Endothelial cell of umbilical vein (primary cell): ENCODE measurements at regions not wholly inside any gene's neighbourhood (a gene's known extent, or its start where the extent isn't known, plus 50 kb on each side); places are given as distances from the start of the nearest gene placed in this dataset.

Experiments used
- BruUV-seq: library from RNA; stranded (reverse); fragments of 400-500 nt; replicated peaks from 2 replicates; lab custom pipeline; 2021; lab: Mats Ljungman, UMichigan
- CTCF ChIA-PET: fragments of 300-600, 350-600 bp; sonication (Branson Sonifier 250); formaldehyde crosslinking; loops from one replicate; lab custom pipeline; 2021; ENCODE audit warnings: antibody characterized with exemption, inconsistent platforms; lab: Charles Lee
- POLR2A ChIA-PET: fragments of 300-600, 350-600 bp; sonication (Branson Sonifier 250); formaldehyde crosslinking; loops from one replicate; lab custom pipeline; 2021; ENCODE audit warnings: antibody characterized with exemption, inconsistent platforms; lab: Charles Lee
- DNase-seq: peaks from one replicate; pipeline ENCODE4 v3.0.0-alpha.2; 2011; ENCODE audit warnings: low read depth, low spot score
- FAIRE-seq: peaks from 2 replicates; lab custom pipeline; 2011; peaks lifted over from hg19 to GRCh38; lab: Jason Lieb, UNC
- H2AFZ ChIP-seq: 2 replicates; pipeline ENCODE4 v1.6.0; 2012; ENCODE audit warnings: low read depth, low read length, control low read depth, inconsistent platforms
- H3K27ac ChIP-seq: 2 replicates; pipeline ENCODE4 v1.5.1; 2011; ENCODE audit warnings: low read depth, mild to moderate bottlenecking, control low read depth, low read length, moderate library complexity; ENCODE audit not compliant: insufficient read depth
- H3K27me3 ChIP-seq, 2 experiments: 2 replicates each; pipeline versions ENCODE4 v1.6.0 to v1.6.1; 2011; ENCODE audit warnings: low read length in 2 of 2, mixed read lengths in 1 of 2; ENCODE audit not compliant: control insufficient read depth in 2 of 2, insufficient read depth in 2 of 2
- H3K36me3 ChIP-seq, 2 experiments: 2 replicates in 1 of 2; 3 replicates in 1 of 2; pipeline ENCODE4 v1.5.1; 2011; ENCODE audit warnings: low read length in 2 of 2, mild to moderate bottlenecking in 1 of 2, moderate library complexity in 1 of 2; ENCODE audit not compliant: control insufficient read depth in 2 of 2, insufficient read depth in 2 of 2; ENCODE audit errors: extremely low read depth in 1 of 2
- H3K4me1 ChIP-seq: 3 replicates; pipeline ENCODE4 v1.5.1; 2011; ENCODE audit warnings: mild to moderate bottlenecking, low read length; ENCODE audit not compliant: control insufficient read depth, insufficient read depth; ENCODE audit errors: extremely low read depth
- H3K4me2 ChIP-seq: 2 replicates; pipeline ENCODE4 v1.6.1; 2011; ENCODE audit warnings: low read length, control low read depth, mixed read lengths; ENCODE audit not compliant: insufficient read depth
- H3K4me3 ChIP-seq, 3 experiments: fragments of 200-600 bp in 1 of 3; sonication (generic), shearing (Covaris generic) in 1 of 3; replicated peaks in 1 of 3; 2 replicates each; pipeline ENCODE4 v1.5.1; 2011 to 2016; ENCODE audit warnings: control low read depth in 3 of 3, low read length in 3 of 3, mild to moderate bottlenecking in 2 of 3, inconsistent platforms in 1 of 3, low read depth in 1 of 3, moderate library complexity in 1 of 3; ENCODE audit not compliant: insufficient read depth in 1 of 3
- H3K79me2 ChIP-seq: 2 replicates; pipeline ENCODE4 v1.6.0; 2012; ENCODE audit warnings: low read length, inconsistent platforms; ENCODE audit not compliant: control insufficient read depth, insufficient read depth
- H3K9ac ChIP-seq: replicated peaks from 2 replicates; pipeline ENCODE3; 2011; ENCODE audit warnings: low read length, control low read depth; ENCODE audit not compliant: insufficient read depth; ENCODE audit errors: extremely low read depth
- H3K9me1 ChIP-seq: replicated peaks from 3 replicates; pipeline ENCODE4 v1.6.0; 2011; ENCODE audit warnings: mild to moderate bottlenecking, low read length; ENCODE audit not compliant: control insufficient read depth, insufficient read depth; ENCODE audit errors: extremely low read depth
- H3K9me3 ChIP-seq: replicated peaks from 2 replicates; pipeline ENCODE4 v1.5.1; 2012; ENCODE audit warnings: low read length, inconsistent platforms; ENCODE audit not compliant: control insufficient read depth, insufficient read depth
- H4K20me1 ChIP-seq: replicated peaks from 2 replicates; pipeline ENCODE3; 2011; ENCODE audit warnings: mild to moderate bottlenecking, low read length; ENCODE audit not compliant: control insufficient read depth, insufficient read depth; ENCODE audit errors: extremely low read depth
- EZH2 ChIP-seq: IDR thresholded peaks from 2 replicates; pipeline ENCODE4 v1.6.1; 2012; ENCODE audit warnings: borderline replicate concordance, low read depth, mild to moderate bottlenecking, moderate library complexity, low read length, inconsistent platforms; ENCODE audit not compliant: severe bottlenecking
- JUN ChIP-seq: IDR thresholded peaks from 2 replicates; pipeline ENCODE4 v1.6.1; 2011; ENCODE audit warnings: borderline replicate concordance, low read depth; ENCODE audit not compliant: insufficient read length, insufficient read depth
- MYC ChIP-seq: IDR thresholded peaks from one replicate; pipeline ENCODE4 v1.6.1; 2011; ENCODE audit warnings: mild to moderate bottlenecking, low read depth, low read length
- POLR2A ChIP-seq: IDR thresholded peaks from 2 replicates; pipeline ENCODE4 v1.6.1; 2012; ENCODE audit warnings: low read depth, mild to moderate bottlenecking, control low read depth, low read length
- POLR2AphosphoS5 ChIP-seq: IDR thresholded peaks from 2 replicates; pipeline ENCODE4 v1.6.1; 2012; ENCODE audit warnings: low read depth, mild to moderate bottlenecking, control low read depth, low read length, moderate library complexity; ENCODE audit not compliant: insufficient read depth
- dilution Hi-C: fragments of 300-500 bp; cut with MboI; formaldehyde crosslinking; loops from one replicate; pipeline ENCODE4 v1.15.0; 2019; ENCODE audit warnings: low sequenced_read_pairs; ENCODE audit not compliant: extremely low pct_ligation_motif_present
- intact Hi-C: fragments of 100-400 bp; cut with micrococcal nuclease; formaldehyde crosslinking; loops from one replicate; pipeline ENCODE4 v1.10.0; 2022

DNA sequence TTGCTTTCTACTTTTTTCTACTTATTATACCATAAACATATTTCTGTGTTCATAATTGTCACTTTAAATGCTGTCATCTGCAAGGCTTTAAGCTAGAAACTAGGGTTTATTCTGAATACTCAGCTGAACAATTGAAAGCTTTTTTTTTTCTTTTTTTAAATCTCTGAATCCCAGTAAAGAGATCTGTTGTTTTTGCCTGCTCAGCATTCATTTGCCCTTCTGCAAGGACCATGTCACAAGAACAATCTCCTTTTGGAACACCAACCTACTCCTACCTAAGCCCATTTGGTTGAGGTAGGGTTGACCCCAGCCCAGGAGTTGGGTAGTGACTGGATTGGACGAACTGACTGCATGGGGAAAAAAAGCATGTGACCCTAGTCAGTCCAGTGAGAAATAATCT lies 92.6 kb downstream of the MZT1 start:
- H3K4me3 ChIP-seq, result no peak overlapping the region
- dilution Hi-C loops (no loop called here), intact Hi-C loops (no loop called here)
- H3K27ac ChIP-seq, result no peak overlapping the region
- peaks cover 0 to 2% of the 10 kb centered on the region in 2 experiments for H3K27me3 ChIP-seq
- FAIRE-seq (no peak), DNase-seq (no peak)
- H3K9ac ChIP-seq, result no peak overlapping the region
- POLR2A ChIA-PET, result no interaction called here
- no peaks in the 10 kb centered on the region for H3K4me1 ChIP-seq
- TF ChIP-seq EZH2 (no peak), POLR2A (no peak), POLR2AphosphoS5 (no peak)
- no TSS peak for BruUV-seq
- H3K4me2 ChIP-seq, result no peak overlapping the region
- no peaks in the 10 kb centered on the region for H3K9me3 ChIP-seq
- no peaks in the 10 kb centered on the region for H3K9me1 ChIP-seq
- CTCF ChIA-PET, result interaction anchor here (1.1 to 2.5 kb wide), 3 partner anchors 8 to 14 kb away, joined by 3 to 13 read pairs (median 4); no protein-coding TSS in a partner anchor
- peaks cover 4% of the 10 kb centered on the region for H4K20me1 ChIP-seq
- H2AFZ ChIP-seq, result no peak overlapping the region
- no peaks in the 10 kb centered on the region for H3K36me3 ChIP-seq
- no peaks in the 10 kb centered on the region for H3K79me2 ChIP-seq

DNA sequence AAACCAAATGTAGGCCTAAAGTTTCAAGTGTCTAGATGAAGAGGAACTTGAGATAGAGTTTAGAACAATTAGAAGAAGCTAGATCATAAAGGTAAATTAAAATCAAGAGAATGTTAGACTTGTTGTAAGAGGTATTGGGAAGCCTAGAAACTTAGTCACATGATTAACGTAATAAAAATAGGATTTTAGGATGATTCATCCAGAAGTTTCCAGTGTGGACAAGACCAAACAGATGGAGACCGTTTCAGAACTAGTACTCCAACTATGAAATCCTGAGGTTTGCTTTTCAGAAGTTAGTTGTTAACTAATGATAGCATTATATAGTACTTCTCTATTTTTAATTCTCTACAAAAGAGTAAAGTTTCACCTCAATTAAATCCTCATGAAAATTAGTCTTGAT lies 104.9 kb downstream of the MZT1 start:
- Histone ChIP-seq H3K9me1 (no peaks in the 10 kb centered on the region), H3K4me2 (no peak overlapping the region), H2AFZ (no peak overlapping the region), H3K9ac (no peak overlapping the region), H3K27ac (no peak overlapping the region), H3K79me2 (no peaks in the 10 kb centered on the region), H3K36me3 (no peaks in the 10 kb centered on the region), H3K9me3 (no peaks in the 10 kb centered on the region), H3K27me3 (no peaks in the 10 kb centered on the region), H3K4me3 (no peak overlapping the region), H4K20me1 (no peaks in the 10 kb centered on the region), H3K4me1 (no peaks in the 10 kb centered on the region)
- no peak for DNase-seq
- CTCF ChIA-PET, result no interaction called here
- TF ChIP-seq POLR2AphosphoS5, result no peak
- TF ChIP-seq MYC, result no peak
- TF ChIP-seq JUN, result no peak
- BruUV-seq, result no TSS peak
- dilution Hi-C loops (no loop called here), intact Hi-C loops (no loop called here)
- POLR2A ChIA-PET, result no interaction called here
- no peak for FAIRE-seq
